Endothelial cell of umbilical vein (primary cell): ENCODE measurements at regions not wholly inside any gene's neighbourhood (a gene's known extent, or its start where the extent isn't known, plus 50 kb on each side); places are given as distances from the start of the nearest gene placed in this dataset.
A peak's percentile ranks its signal among the peaks of the same experiment; 100 is the strongest.

Experiments
- BruUV-seq: library from RNA; stranded (reverse); fragments of 400-500 nt; replicated peaks from 2 replicates; lab custom pipeline; 2021; lab: Mats Ljungman, UMichigan
- CTCF ChIA-PET: fragments of 300-600, 350-600 bp; sonication (Branson Sonifier 250); formaldehyde crosslinking; loops from one replicate; lab custom pipeline; 2021; ENCODE audit warnings: antibody characterized with exemption, inconsistent platforms; lab: Charles Lee
- POLR2A ChIA-PET: fragments of 300-600, 350-600 bp; sonication (Branson Sonifier 250); formaldehyde crosslinking; loops from one replicate; lab custom pipeline; 2021; ENCODE audit warnings: antibody characterized with exemption, inconsistent platforms; lab: Charles Lee
- DNase-seq: peaks from one replicate; pipeline ENCODE4 v3.0.0-alpha.2; 2011; ENCODE audit warnings: low read depth, low spot score
- FAIRE-seq: peaks from 2 replicates; lab custom pipeline; 2011; peaks lifted over from hg19 to GRCh38; lab: Jason Lieb, UNC
- H2AFZ ChIP-seq: 2 replicates; pipeline ENCODE4 v1.6.0; 2012; ENCODE audit warnings: low read depth, low read length, control low read depth, inconsistent platforms
- H3K27ac ChIP-seq: 2 replicates; pipeline ENCODE4 v1.5.1; 2011; ENCODE audit warnings: low read depth, mild to moderate bottlenecking, control low read depth, low read length, moderate library complexity; ENCODE audit not compliant: insufficient read depth
- H3K27me3 ChIP-seq, 2 experiments: 2 replicates each; pipeline versions ENCODE4 v1.6.0 to v1.6.1; 2011; ENCODE audit warnings: low read length in 2 of 2, mixed read lengths in 1 of 2; ENCODE audit not compliant: control insufficient read depth in 2 of 2, insufficient read depth in 2 of 2
- H3K36me3 ChIP-seq, 2 experiments: 2 replicates in 1 of 2; 3 replicates in 1 of 2; pipeline ENCODE4 v1.5.1; 2011; ENCODE audit warnings: low read length in 2 of 2, mild to moderate bottlenecking in 1 of 2, moderate library complexity in 1 of 2; ENCODE audit not compliant: control insufficient read depth in 2 of 2, insufficient read depth in 2 of 2; ENCODE audit errors: extremely low read depth in 1 of 2
- H3K4me1 ChIP-seq: 3 replicates; pipeline ENCODE4 v1.5.1; 2011; ENCODE audit warnings: mild to moderate bottlenecking, low read length; ENCODE audit not compliant: control insufficient read depth, insufficient read depth; ENCODE audit errors: extremely low read depth
- H3K4me2 ChIP-seq: 2 replicates; pipeline ENCODE4 v1.6.1; 2011; ENCODE audit warnings: low read length, control low read depth, mixed read lengths; ENCODE audit not compliant: insufficient read depth
- H3K4me3 ChIP-seq, 3 experiments: fragments of 200-600 bp in 1 of 3; sonication (generic), shearing (Covaris generic) in 1 of 3; replicated peaks in 1 of 3; 2 replicates each; pipeline ENCODE4 v1.5.1; 2011 to 2016; ENCODE audit warnings: control low read depth in 3 of 3, low read length in 3 of 3, mild to moderate bottlenecking in 2 of 3, inconsistent platforms in 1 of 3, low read depth in 1 of 3, moderate library complexity in 1 of 3; ENCODE audit not compliant: insufficient read depth in 1 of 3
- H3K79me2 ChIP-seq: 2 replicates; pipeline ENCODE4 v1.6.0; 2012; ENCODE audit warnings: low read length, inconsistent platforms; ENCODE audit not compliant: control insufficient read depth, insufficient read depth
- H3K9ac ChIP-seq: replicated peaks from 2 replicates; pipeline ENCODE3; 2011; ENCODE audit warnings: low read length, control low read depth; ENCODE audit not compliant: insufficient read depth; ENCODE audit errors: extremely low read depth
- H3K9me1 ChIP-seq: replicated peaks from 3 replicates; pipeline ENCODE4 v1.6.0; 2011; ENCODE audit warnings: mild to moderate bottlenecking, low read length; ENCODE audit not compliant: control insufficient read depth, insufficient read depth; ENCODE audit errors: extremely low read depth
- H3K9me3 ChIP-seq: replicated peaks from 2 replicates; pipeline ENCODE4 v1.5.1; 2012; ENCODE audit warnings: low read length, inconsistent platforms; ENCODE audit not compliant: control insufficient read depth, insufficient read depth
- H4K20me1 ChIP-seq: replicated peaks from 2 replicates; pipeline ENCODE3; 2011; ENCODE audit warnings: mild to moderate bottlenecking, low read length; ENCODE audit not compliant: control insufficient read depth, insufficient read depth; ENCODE audit errors: extremely low read depth
- CTCF ChIP-seq, 2 donors: IDR thresholded peaks; 1 replicate in 1 of 2; 2 replicates in 1 of 2; pipeline ENCODE4 v1.5.1; 2011; ENCODE audit warnings: low read length in 2 of 2, mild to moderate bottlenecking in 2 of 2, moderate library complexity in 2 of 2, control low read depth in 1 of 2, inconsistent platforms in 1 of 2, low read depth in 1 of 2; ENCODE audit not compliant: insufficient read depth in 1 of 2; ENCODE audit errors: extremely low read depth in 1 of 2
- EZH2 ChIP-seq: IDR thresholded peaks from 2 replicates; pipeline ENCODE4 v1.6.1; 2012; ENCODE audit warnings: borderline replicate concordance, low read depth, mild to moderate bottlenecking, moderate library complexity, low read length, inconsistent platforms; ENCODE audit not compliant: severe bottlenecking
- FOS ChIP-seq: IDR thresholded peaks from 2 replicates; pipeline ENCODE4 v1.6.1; 2011; ENCODE audit warnings: mild to moderate bottlenecking, low read length, moderate library complexity, borderline replicate concordance; ENCODE audit not compliant: insufficient read depth
- MYC ChIP-seq: IDR thresholded peaks from one replicate; pipeline ENCODE4 v1.6.1; 2011; ENCODE audit warnings: mild to moderate bottlenecking, low read depth, low read length
- POLR2A ChIP-seq: IDR thresholded peaks from 2 replicates; pipeline ENCODE4 v1.6.1; 2012; ENCODE audit warnings: low read depth, mild to moderate bottlenecking, control low read depth, low read length
- dilution Hi-C: fragments of 300-500 bp; cut with MboI; formaldehyde crosslinking; loops from one replicate; pipeline ENCODE4 v1.15.0; 2019; ENCODE audit warnings: low sequenced_read_pairs; ENCODE audit not compliant: extremely low pct_ligation_motif_present
- intact Hi-C: fragments of 100-400 bp; cut with micrococcal nuclease; formaldehyde crosslinking; loops from one replicate; pipeline ENCODE4 v1.10.0; 2022

GRCh38 chrX:124548571-124548970 is 202.2 kb downstream of the SH2D1A start:
- CTCF ChIA-PET = no interaction called here

GRCh38 chrX:124555036-124555595 is 208.8 kb downstream of the SH2D1A start:
- no TSS peak for BruUV-seq
- Histone ChIP-seq H3K27ac (no peak overlapping the region), H3K9ac (no peak overlapping the region), H3K4me1 (no peaks in the 10 kb centered on the region), H3K4me3 (no peak overlapping the region), H3K27me3 (no peaks in the 10 kb centered on the region), H3K9me3 (no peaks in the 10 kb centered on the region), H3K79me2 (no peaks in the 10 kb centered on the region), H4K20me1 (no peaks in the 10 kb centered on the region), H2AFZ (no peak overlapping the region), H3K4me2 (no peak overlapping the region), H3K36me3 (no peaks in the 10 kb centered on the region), H3K9me1 (no peaks in the 10 kb centered on the region)
- TF ChIP-seq FOS = peak; percentile 12
- no peak for TF ChIP-seq CTCF (IDR thresholded peaks at IDR 0.05; ENCODE audit: extremely low read depth in 1 of 2, insufficient read depth in 1 of 2, low read depth in 1 of 2, low read length in 2 of 2)
- dilution Hi-C loops (no loop called here), intact Hi-C loops (no loop called here)
- peak; percentile 15 for FAIRE-seq
- CTCF ChIA-PET = no interaction called here
- DNase-seq = no peak
- POLR2A ChIA-PET = no interaction called here

More at GRCh38 chrX:124548571-124548970, 202.2 kb downstream of the SH2D1A start:
- no peak for TF ChIP-seq POLR2A
- TF ChIP-seq EZH2 = no peak
- TF ChIP-seq MYC = no peak
- no peaks in the 10 kb centered on the region for H3K36me3 ChIP-seq
- BruUV-seq = no TSS peak
- H2AFZ ChIP-seq = no peak overlapping the region
- H3K9me3 ChIP-seq = no peaks in the 10 kb centered on the region
- no peaks in the 10 kb centered on the region for H3K79me2 ChIP-seq
- H3K4me3 ChIP-seq = no peak overlapping the region
- intact Hi-C loops (no loop called here), dilution Hi-C loops (no loop called here)
- POLR2A ChIA-PET = no interaction called here
- H4K20me1 ChIP-seq = no peaks in the 10 kb centered on the region
- H3K4me1 ChIP-seq = no peaks in the 10 kb centered on the region
- FAIRE-seq (no peak), DNase-seq (no peak)
- H3K27me3 ChIP-seq = no peaks in the 10 kb centered on the region
- no peak overlapping the region for H3K27ac ChIP-seq
- no peaks in the 10 kb centered on the region for H3K9me1 ChIP-seq
- H3K4me2 ChIP-seq = no peak overlapping the region
- H3K9ac ChIP-seq = no peak overlapping the region
